ENCODE measurements at regions not wholly inside any gene's neighbourhood (a gene's known extent, or its start where the extent isn't known, plus 50 kb on each side); places are given as distances from the start of the nearest gene placed in this dataset.

GRCh38 chr9:2407450-2407849 is 214.1 kb upstream of the VLDLR start:
- FAIRE-seq, result no peak
- ATAC-seq, result no peak
- ChIA-PET CTCF (ENCODE audit: low intra/inter-chr PET ratio, low total read pairs) (no interaction called here), POLR2A (no interaction called here)
- Histone ChIP-seq H4K20me1 (ENCODE audit: insufficient read depth, low read length) (no peaks in the 10 kb centered on the region), H3K79me2 (ENCODE audit: insufficient read depth, low read length) (no peaks in the 10 kb centered on the region), H3K9me3 (ENCODE audit: low read length) (no peaks in the 10 kb centered on the region), H3K27ac (ENCODE audit: extremely low read length, insufficient read depth, low read length) (no peak overlapping the region), H2AFZ (ENCODE audit: low read length) (no peak overlapping the region), H3K27me3 (ENCODE audit: control insufficient read depth in 1 of 2, insufficient read depth in 2 of 2, low read length in 2 of 2) (no peaks in the 10 kb centered on the region), H3K9ac (ENCODE audit: insufficient read depth, low read depth, low read length) (no peak overlapping the region), H3K4me1 (ENCODE audit: insufficient read depth, low read length) (no peaks in the 10 kb centered on the region), H3K36me3 (replicated peaks in 1 of 2; ENCODE audit: control insufficient read depth in 1 of 2, insufficient read depth in 2 of 2, low read length in 2 of 2) (no peaks in the 10 kb centered on the region), H3K4me2 (ENCODE audit: low read depth, low read length) (no peak overlapping the region), H3K4me3 (replicated peaks in 1 of 3; ENCODE audit: insufficient read depth in 1 of 3, low read depth in 2 of 3, low read length in 3 of 3) (no peak overlapping the region)
- BruUV-seq (replicated peaks), result no TSS peak
- in situ Hi-C loops (cut with HindIII; ENCODE audit: extremely low pct_ligation_motif_present, low pct_unique_long_range_greater_than_20kb), result no loop called here
- no peak for DNase-seq (ENCODE audit: low spot score)
- intact Hi-C loops (cut with micrococcal nuclease; ENCODE audit: unreplicated experiment), result no loop called here
- 83% methylated on average over 3 of the region's 7 CpGs for WGBS (ENCODE audit: low lambda C conversion rate)
- TF ChIP-seq RNF219 (CRISPR knock-in tag; IDR thresholded peaks at IDR 0.05) (no peak), AGO1 (IDR thresholded peaks at IDR 0.05; ENCODE audit: low read depth, low read length, poor library complexity, severe bottlenecking) (no peak), MAFK (conservative IDR thresholded peaks at IDR 0.05 in 1 of 2, IDR thresholded peaks at IDR 0.05 in 1 of 2; ENCODE audit: low read length in 2 of 2) (0 out of 4 replicates have a peak, but pooled peaks of 1 of the 2 experiments have one; percentile 8), ZNF556 (CRISPR knock-in tag; IDR thresholded peaks at IDR 0.05; ENCODE audit: borderline replicate concordance) (no peak), GMEB1 (CRISPR knock-in tag; IDR thresholded peaks at IDR 0.05; ENCODE audit: borderline replicate concordance) (no peak), SP5 (CRISPR knock-in tag; IDR thresholded peaks at IDR 0.05; ENCODE audit: borderline replicate concordance, low read depth) (no peak)

All from HepG2 (cell line).